Stimulated activated CD8-positive, alpha-beta memory T cell treated with anti-CD3 and anti-CD28 coated beads, Interleukin-4, amount 100 ng/mL, for 1 hour (primary cell): ENCODE measurements at regions not wholly inside any gene's neighbourhood (a gene's known extent, or its start where the extent isn't known, plus 50 kb on each side); places are given as distances from the start of the nearest gene placed in this dataset.

Experiments used
- DNase-seq, 2 donors: peaks; one replicate each; pipeline ENCODE4 v3.0.0-alpha.2; 2020; ENCODE audit warnings: low read depth in 2 of 2, low spot score in 1 of 2

DNA sequence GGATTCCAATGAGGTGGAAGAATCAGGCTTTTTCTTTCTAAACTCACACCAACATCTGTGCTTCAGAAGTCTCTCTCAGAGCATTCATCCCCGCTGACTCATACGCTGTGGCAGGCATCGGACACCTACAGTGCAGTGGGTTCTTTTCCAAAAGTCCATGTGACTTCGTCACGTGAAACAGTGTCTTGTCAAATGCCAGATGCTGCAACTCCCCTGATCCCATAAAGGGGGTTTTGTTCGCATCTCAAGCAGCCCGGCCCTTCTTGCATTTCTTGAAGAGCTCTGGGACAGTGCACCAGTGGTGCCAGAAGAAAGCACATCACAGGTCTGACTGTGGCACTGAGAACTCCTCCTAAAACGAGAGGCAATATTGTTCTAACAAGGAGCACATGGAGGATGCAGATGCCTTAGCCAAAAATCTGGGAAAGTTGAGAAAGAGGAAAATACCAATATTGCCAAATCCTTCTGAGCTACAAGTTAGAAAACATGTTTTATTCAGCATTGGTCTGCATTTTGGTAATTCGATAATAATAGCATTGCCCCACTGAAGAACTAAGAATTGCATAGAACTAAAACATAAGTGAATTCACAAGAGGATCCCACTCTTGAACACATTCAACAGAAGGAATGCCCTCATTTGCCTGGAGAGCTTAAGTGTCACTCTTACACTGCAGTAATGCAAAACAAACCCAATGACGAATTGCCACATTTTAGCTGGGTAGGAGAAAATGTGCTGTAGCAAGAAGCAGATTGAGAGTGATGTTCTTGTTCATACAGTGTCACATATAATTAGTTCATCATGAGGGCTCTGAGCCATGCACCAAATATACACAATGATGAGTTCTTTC lies 204.4 kb downstream of the CXCL12 start:
- DNase-seq: no peak

DNA sequence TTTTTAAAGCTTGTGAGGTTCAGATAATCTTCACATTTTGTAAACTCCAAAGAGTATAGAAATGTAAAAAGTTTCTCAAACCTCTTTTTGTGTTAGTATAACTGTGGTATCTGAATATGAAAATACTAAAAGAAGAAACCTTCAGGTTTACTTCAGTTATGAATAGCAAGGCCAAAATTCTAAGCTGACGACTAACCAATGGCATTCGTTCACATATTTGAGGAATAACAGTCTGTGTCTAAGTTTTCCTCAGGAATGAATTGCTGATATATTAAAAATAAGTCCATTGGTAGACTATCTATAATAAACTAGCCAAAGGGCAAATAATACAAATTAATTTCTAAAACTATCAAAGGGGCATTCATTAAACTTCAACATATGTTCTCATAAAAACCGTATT lies 206.0 kb downstream of the CXCL12 start:
- DNase-seq: no peak

GRCh38 chr10:44178281-44178680 lies 206.6 kb downstream of the CXCL12 start:
- no peak for DNase-seq

GRCh38 chr10:44177610-44178009 lies 207.3 kb downstream of the CXCL12 start:
- DNase-seq: no peak

GRCh38 chr10:44176311-44176710 lies 208.6 kb downstream of the CXCL12 start:
- no peak for DNase-seq

DNA sequence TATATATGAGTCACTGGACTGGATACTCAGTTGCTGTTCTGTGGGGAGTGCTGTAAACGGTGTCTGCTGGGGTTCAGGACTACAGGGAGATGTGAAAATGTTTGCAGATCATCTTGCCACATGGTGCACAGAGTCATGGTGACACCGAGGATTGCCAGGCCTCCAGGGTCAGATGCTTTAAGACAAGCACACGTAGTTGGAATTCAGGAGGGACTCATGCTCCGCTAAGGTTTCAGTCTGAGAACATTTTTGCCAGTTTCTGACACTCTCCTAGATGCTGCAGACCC lies 211.3 kb downstream of the CXCL12 start:
- no peak for DNase-seq

GRCh38 chr10:44172883-44173607 lies 211.9 kb downstream of the CXCL12 start:
- no peak for DNase-seq

DNA sequence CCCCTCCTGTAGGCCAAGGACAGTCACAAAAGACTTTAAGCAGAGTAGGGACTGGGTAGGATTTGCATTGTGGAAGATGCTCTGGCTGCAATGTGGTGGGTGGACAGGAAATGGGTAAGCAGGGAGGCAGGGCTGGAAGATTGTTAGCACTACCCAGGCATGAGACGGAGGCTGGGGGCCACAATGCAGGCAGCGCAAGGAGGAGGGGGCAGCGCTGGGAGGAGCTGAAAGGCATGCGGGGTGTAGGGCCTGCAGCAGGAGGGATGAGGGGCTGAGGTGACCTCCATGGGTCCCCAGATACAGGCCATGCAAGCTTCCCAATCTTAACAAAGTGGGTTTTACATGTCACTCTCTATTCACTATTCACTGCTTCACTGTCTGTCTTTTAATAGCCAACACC lies 213.1 kb downstream of the CXCL12 start:
- no peak for DNase-seq

DNA sequence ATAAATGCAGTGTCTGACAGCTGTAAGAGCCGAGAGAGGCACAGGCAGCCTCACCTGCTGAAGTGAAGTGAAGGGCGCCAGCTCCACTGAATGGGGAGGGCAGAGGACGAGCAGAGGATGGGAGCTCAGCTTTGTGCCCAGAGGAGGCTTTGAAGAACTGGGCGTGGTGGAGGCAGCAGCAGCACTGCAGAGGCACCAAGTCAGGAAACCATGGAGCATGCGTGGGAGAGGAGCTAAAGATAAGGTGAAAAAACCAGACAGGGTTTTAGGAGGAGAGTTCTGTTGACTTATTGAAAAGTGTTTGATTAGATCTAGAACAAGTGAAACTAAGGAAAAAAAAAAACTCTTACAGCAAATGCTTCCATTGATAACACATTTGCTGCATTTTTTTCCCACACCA lies 216.4 kb downstream of the CXCL12 start:
- no peak for DNase-seq

DNA sequence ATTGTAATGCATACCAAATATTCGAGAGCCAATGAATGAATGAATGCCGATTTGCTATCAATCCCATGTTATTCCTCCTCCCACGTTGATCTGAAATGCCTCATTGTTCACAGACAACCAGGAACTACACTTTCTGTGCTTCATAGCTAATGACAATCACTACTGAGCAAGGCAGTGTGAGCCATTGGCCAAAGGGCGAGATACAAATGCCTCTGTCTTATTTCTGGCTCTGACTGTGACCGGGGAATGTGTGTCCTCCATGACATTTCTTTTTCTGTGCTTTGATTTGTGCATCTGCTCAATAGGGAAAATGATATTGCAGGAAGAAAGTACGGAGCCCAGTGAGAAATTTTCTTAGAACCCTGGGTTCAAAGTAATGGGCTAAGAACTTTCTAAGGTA lies 217.1 kb downstream of the CXCL12 start:
- no peak for DNase-seq

- no peak for DNase-seq
Measured at GRCh38 chr10:44166441-44166840, 218.5 kb downstream of the CXCL12 start.

DNA sequence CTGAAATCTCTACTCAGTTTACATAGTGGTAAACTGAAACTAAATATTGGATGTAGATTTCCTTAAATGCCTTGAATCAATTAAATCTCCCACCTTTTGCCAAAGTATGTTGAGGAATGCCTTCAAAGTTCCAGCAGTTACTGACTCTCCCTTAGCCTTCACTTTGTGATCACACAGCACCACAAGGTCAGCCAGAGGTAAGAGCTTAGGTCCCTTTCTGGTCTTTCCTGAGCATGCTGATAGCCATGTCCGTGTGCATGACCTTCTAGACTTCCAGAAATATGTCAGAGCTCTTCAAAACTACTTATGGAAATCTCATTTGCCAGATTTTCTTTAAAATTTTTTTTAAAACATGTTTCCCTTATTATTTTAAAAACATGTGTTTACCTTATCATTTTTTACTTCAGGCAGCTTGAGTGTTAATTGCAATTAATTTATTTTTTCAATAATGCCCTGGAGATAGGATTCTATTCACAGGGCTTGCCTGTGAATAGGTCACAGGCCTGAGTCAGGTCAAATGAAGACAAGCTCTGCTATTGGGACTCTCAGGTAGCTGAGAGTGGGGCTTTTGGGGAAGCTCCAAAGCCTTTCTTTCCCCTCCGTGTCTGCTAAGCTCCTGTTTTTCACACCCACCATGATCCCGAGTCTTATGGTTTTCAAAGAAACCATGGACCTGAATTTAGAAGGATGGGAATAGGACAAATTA lies 220.5 kb downstream of the CXCL12 start:
- DNase-seq: no peak

DNA sequence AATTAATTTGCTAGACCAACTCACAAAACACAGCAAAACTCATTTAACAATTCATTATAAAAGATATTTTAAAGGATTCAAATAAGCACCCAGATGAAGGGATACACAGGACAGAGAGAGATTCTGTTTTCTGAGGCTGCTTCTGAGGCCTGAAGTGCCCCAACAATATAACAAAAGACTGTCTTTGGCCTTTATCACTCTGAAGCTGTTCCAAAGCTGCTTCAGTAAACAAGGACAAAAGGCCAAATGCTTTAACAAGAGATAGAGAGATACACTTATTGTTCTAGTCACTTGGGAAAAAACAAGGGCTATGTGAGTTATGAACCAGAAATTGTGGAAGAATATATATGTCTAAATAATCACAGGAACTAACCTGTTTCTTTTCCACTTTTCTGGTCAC lies 223.7 kb downstream of the CXCL12 start:
- DNase-seq: no peak

GRCh38 chr10:44157574-44157973 lies 227.3 kb downstream of the CXCL12 start:
- no peak for DNase-seq

DNA sequence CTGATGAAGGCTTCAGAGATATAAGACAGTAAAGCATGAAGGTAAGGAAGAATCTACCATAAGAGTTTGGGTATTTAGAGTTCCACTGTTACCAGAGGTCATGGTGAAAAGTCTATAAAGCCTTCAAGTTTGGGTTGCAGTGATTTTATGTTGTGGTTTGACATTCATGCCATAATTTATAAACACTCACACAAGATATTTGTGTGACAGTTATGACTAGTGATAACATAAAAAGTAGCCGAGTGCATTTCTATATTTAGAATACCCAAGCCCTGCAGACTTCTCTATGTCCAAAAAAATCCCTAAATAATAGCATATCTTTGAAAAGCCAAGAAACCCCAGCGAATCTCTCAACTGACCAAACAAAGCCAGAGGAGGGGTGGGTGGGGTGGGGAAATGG lies 229.9 kb downstream of the CXCL12 start:
- DNase-seq: no peak

DNA sequence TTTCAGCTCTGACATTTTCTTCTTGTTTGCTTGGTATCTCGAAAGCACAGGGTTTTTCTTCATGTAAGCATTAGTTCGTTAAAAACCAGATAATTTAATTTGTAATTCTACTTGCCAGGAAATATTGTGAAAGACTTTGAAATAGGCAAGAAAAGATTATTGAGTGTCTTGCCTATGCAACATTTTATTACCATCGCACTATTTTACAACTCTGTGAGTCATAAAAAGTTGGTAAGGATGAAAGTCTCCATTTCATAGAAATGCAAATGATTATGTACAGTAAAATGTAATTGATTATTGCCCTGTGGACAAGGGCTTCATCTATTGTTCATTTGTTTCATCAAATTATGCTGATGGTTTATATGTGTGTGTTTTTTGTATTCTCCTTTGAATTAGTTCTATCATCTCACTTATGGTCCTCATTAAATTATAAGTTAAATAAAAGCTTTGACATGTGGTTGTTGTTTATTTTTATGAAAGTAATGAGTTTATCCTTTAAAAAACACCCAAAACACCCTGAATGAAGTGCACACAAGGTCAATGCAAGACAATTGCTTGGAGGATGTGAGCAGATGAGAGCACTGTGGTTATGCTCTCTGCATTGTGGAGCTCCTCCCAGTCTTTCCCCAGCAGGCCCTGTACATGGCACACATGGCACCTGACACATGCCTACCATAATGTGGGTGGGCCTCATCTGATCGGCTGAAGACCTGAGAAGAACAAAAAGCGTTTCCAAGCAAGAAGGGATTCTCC lies 230.8 kb downstream of the CXCL12 start:
- DNase-seq: no peak

DNA sequence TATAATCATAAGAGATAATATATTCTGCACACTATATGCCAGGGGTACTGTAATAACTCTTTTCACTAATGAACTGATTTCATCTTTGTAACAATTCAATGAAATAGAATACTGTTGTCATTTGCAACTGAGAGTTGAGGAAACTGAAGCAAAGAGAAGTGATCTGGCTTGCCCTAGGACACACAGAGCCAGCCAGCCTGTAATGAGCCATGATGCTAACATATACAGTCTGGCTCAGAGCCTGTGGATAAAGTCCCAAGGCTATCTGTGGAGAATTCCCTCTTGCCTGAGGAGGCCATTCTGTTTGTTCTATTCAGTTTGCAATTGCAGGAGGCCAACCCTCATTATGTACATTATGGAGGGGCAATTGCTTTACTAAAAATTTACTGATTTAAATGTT lies 241.3 kb downstream of the CXCL12 start:
- DNase-seq: no peak

DNA sequence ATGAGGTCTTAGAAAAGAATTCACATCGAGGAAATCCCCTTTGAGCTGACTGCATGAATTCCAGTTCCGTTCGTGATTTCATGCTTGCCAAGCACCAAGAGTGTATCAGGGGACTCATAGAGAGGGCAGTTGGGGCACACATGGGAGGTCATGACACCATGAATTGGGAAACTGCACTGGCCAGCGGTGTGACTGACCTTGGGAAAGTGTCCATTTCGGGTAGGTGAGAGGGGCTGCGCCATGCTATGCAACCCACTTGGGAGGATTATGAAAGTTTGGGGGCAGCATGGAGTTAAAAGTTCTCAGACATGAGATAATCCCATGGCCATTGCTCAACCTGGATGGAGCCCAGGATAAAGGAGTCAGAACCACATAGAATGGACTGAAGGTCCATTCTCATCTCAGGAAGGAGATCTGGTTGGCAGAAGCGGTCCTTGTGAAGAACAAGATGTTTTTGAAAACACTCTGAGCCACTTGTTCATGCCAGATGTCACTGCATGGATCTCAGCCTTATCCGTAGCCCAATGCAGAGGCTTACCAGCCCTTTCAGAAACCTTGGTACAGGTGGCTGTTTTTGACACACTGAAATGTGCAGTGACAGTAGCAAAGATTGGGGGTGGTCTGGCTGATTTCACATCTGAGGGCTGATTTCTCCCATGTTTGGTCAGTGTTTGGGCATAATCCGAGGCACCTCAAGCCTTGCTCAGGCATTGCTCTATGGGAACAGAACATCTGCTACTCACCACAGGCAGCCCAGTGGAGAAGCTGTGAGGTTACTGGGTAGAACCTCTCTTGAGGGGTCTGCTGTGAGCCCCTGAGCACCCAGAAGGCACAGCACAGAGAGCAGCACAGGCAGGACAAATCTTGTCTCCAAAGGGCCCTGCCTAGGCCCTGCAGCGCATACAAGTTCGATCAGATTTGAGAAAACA lies 252.3 kb downstream of the CXCL12 start:
- no peak for DNase-seq

DNA sequence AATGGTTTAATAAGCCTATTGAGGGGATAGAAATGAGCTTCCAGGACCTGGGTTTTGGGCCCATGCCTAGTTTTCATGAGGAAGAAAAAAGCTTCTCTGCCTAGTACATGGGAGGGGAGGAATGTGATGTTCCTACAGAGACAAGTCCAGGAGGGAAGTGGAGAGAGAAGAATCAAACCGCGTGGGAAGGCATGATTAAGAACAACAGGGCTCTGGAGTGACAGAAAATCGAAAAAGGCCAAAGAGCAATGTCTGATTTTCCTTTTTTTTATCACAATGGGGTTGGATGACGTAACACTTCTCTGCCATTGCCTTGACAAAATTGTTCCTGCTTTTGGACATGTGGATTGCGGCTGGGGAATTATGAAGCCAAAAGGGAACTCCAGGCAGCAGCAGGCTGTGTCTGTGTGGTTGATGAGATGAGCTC lies 258.6 kb downstream of the CXCL12 start:
- DNase-seq: no peak

DNA sequence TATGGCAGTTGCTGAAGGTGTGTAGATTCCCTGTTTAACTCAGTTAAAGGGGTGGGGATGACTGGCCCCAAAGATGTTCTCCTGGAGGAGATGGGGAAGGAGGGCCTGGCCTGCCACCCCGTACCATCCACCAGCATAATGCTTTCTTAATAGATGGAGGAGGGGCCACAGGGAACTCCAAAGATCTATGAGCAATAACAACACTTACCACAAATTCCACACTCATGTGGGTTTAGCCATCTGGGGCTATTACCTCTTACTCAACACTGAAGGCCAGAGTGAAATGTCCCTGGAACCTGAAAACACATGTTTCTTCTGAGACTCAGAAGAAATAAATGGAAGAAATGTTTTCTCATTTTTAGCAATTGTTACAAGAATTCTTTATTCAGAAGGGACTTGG lies 259.0 kb downstream of the CXCL12 start:
- no peak for DNase-seq
